ENCODE measurements at regions not wholly inside any gene's neighbourhood (a gene's known extent, or its start where the extent isn't known, plus 50 kb on each side); places are given as distances from the start of the nearest gene placed in this dataset.
"Not testable (repeated sequence)": the region's sequence is repeated elsewhere in the genome, so short reads cannot be mapped to it uniquely, and the experiment has no call there.

- H3K36me3 Mint-ChIP-seq, result no peaks in the 10 kb centered on the region
- no peaks in the 10 kb centered on the region for H3K36me3 ChIP-seq (ENCODE audit: control insufficient read depth, insufficient read depth, low read length)
- intact Hi-C loops (cut with micrococcal nuclease), result no loop called here
- H3K4me3 Mint-ChIP-seq, result no peak overlapping the region
- peaks cover 8% of the 10 kb centered on the region in 2 donors for H3K27me3 Mint-ChIP-seq (ENCODE audit: low read depth in 2 of 2)
- ATAC-seq (no peak), DNase-seq (no peak)
- TF ChIP-seq CTCF (IDR thresholded peaks at IDR 0.05), result no peak
- no peaks in the 10 kb centered on the region for H3K9me3 ChIP-seq (ENCODE audit: control insufficient read depth, insufficient read depth, low read length)
- H3K27ac Mint-ChIP-seq, result no peak overlapping the region
- H3K4me1 Mint-ChIP-seq, result no peaks in the 10 kb centered on the region
- no peaks in the 10 kb centered on the region for H3K9me3 Mint-ChIP-seq
- H3K4me3 ChIP-seq (ENCODE audit: low read length), result no peak overlapping the region
- no peaks in the 10 kb centered on the region for H3K4me1 ChIP-seq (ENCODE audit: control insufficient read depth, insufficient read depth, low read length)
- 96% methylated on average over 9 of the region's 9 CpGs for WGBS (ENCODE audit: insufficient coverage)
- no peak overlapping the region for H3K27ac ChIP-seq (ENCODE audit: low read length)
- no peaks in the 10 kb centered on the region for H3K27me3 ChIP-seq (ENCODE audit: control insufficient read depth, insufficient read depth, low read length)
Measured at GRCh38 chr2:109053716-109054115, 64.7 kb upstream of the EDAR start.

GRCh38 chr2:109052922-109053321 is 63.9 kb upstream of the EDAR start:
- H3K36me3 Mint-ChIP-seq, result no peaks in the 10 kb centered on the region
- H3K4me3 ChIP-seq (ENCODE audit: low read length), result no peak overlapping the region
- H3K9me3 ChIP-seq (ENCODE audit: control insufficient read depth, insufficient read depth, low read length), result no peaks in the 10 kb centered on the region
- WGBS (ENCODE audit: insufficient coverage), result 85% methylated on average over 6 of the region's 6 CpGs
- intact Hi-C loops (cut with micrococcal nuclease), result no loop called here
- peaks cover 3 to 8% of the 10 kb centered on the region in 2 donors for H3K27me3 Mint-ChIP-seq (ENCODE audit: low read depth in 2 of 2)
- no peak for ATAC-seq
- H3K27ac Mint-ChIP-seq, result no peak overlapping the region
- H3K27ac ChIP-seq (ENCODE audit: low read length), result no peak overlapping the region
- no peaks in the 10 kb centered on the region for H3K36me3 ChIP-seq (ENCODE audit: control insufficient read depth, insufficient read depth, low read length)
- H3K9me3 Mint-ChIP-seq, result no peaks in the 10 kb centered on the region
- no peak for DNase-seq
- no peak overlapping the region for H3K4me3 Mint-ChIP-seq
- no peaks in the 10 kb centered on the region for H3K27me3 ChIP-seq (ENCODE audit: control insufficient read depth, insufficient read depth, low read length)
- no peak for TF ChIP-seq CTCF (IDR thresholded peaks at IDR 0.05)
- H3K4me1 ChIP-seq (ENCODE audit: control insufficient read depth, insufficient read depth, low read length), result no peaks in the 10 kb centered on the region
- H3K4me1 Mint-ChIP-seq, result no peaks in the 10 kb centered on the region

- Histone ChIP-seq H3K4me3 (ENCODE audit: low read length) (no peak overlapping the region), H3K27ac (ENCODE audit: low read length) (no peak overlapping the region), H3K27me3 (ENCODE audit: control insufficient read depth, insufficient read depth, low read length) (no peaks in the 10 kb centered on the region), H3K36me3 (ENCODE audit: control insufficient read depth, insufficient read depth, low read length) (no peaks in the 10 kb centered on the region), H3K9me3 (ENCODE audit: control insufficient read depth, insufficient read depth, low read length) (no peaks in the 10 kb centered on the region), H3K4me1 (ENCODE audit: control insufficient read depth, insufficient read depth, low read length) (no peaks in the 10 kb centered on the region)
- intact Hi-C loops (cut with micrococcal nuclease), result no loop called here
- Mint-ChIP-seq H3K27me3 (ENCODE audit: low read depth in 2 of 2) (no peaks in the 10 kb centered on the region), H3K27ac (no peak overlapping the region), H3K4me3 (no peak overlapping the region), H3K4me1 (peaks cover 0 to 5% of the 10 kb centered on the region in 2 donors), H3K9me3 (no peaks in the 10 kb centered on the region), H3K36me3 (no peaks in the 10 kb centered on the region)
- no peak for DNase-seq
- 93% methylated on average over 5 of the region's 6 CpGs for WGBS (ENCODE audit: insufficient coverage)
- TF ChIP-seq CTCF (IDR thresholded peaks at IDR 0.05), result no peak
- ATAC-seq, result no peak
Measured at GRCh38 chr2:109049022-109049421, 60.0 kb upstream of the EDAR start.

- DNase-seq (no peak), ATAC-seq (no peak)
- intact Hi-C loops (cut with micrococcal nuclease), result no loop called here
- Histone ChIP-seq H3K9me3 (ENCODE audit: control insufficient read depth, insufficient read depth, low read length) (no peaks in the 10 kb centered on the region), H3K27ac (ENCODE audit: low read length) (no peak overlapping the region), H3K4me1 (ENCODE audit: control insufficient read depth, insufficient read depth, low read length) (no peaks in the 10 kb centered on the region), H3K27me3 (ENCODE audit: control insufficient read depth, insufficient read depth, low read length) (no peaks in the 10 kb centered on the region), H3K4me3 (ENCODE audit: low read length) (no peak overlapping the region), H3K36me3 (ENCODE audit: control insufficient read depth, insufficient read depth, low read length) (no peaks in the 10 kb centered on the region)
- no peak for TF ChIP-seq CTCF (IDR thresholded peaks at IDR 0.05)
- whole genome bisulfite sequencing (ENCODE audit: insufficient coverage), result no CpG with 5 or more reads among the region's 1 CpG
- Mint-ChIP-seq H3K4me1 (peaks cover 0 to 5% of the 10 kb centered on the region in 2 donors), H3K36me3 (no peaks in the 10 kb centered on the region), H3K27me3 (ENCODE audit: low read depth in 2 of 2) (peaks cover 0 to 2% of the 10 kb centered on the region in 2 donors), H3K9me3 (no peaks in the 10 kb centered on the region), H3K27ac (no peak overlapping the region), H3K4me3 (no peak overlapping the region)
Measured at GRCh38 chr2:109048163-109048562, 59.1 kb upstream of the EDAR start.

- H3K4me3 Mint-ChIP-seq; H3K4me1 ChIP-seq (ENCODE audit: control insufficient read depth, insufficient read depth, low read length); H3K4me3 ChIP-seq (ENCODE audit: low read length); intact Hi-C loops (cut with micrococcal nuclease); H3K36me3 Mint-ChIP-seq; H3K27ac Mint-ChIP-seq; H3K9me3 ChIP-seq (ENCODE audit: control insufficient read depth, insufficient read depth, low read length); H3K27ac ChIP-seq (ENCODE audit: low read length); ATAC-seq; H3K27me3 ChIP-seq (ENCODE audit: control insufficient read depth, insufficient read depth, low read length); H3K9me3 Mint-ChIP-seq; H3K27me3 Mint-ChIP-seq (ENCODE audit: low read depth in 2 of 2); H3K36me3 ChIP-seq (ENCODE audit: control insufficient read depth, insufficient read depth, low read length); H3K4me1 Mint-ChIP-seq; DNase-seq: not testable (repeated sequence)
- WGBS (ENCODE audit: insufficient coverage), result 96% methylated on average over 4 of the region's 5 CpGs
Measured at GRCh38 chr2:109047569-109047968, 58.5 kb upstream of the EDAR start.
